ENCODE measurements at regions not wholly inside any gene's neighbourhood (a gene's known extent, or its start where the extent isn't known, plus 50 kb on each side); places are given as distances from the start of the nearest gene placed in this dataset.

GRCh38 chr6:165159460-165159859, 149.9 kb downstream of the C6orf118 start:
- no peak for TF ChIP-seq POLR2A (IDR thresholded peaks at IDR 0.05)
- TF ChIP-seq, protein P1, sequence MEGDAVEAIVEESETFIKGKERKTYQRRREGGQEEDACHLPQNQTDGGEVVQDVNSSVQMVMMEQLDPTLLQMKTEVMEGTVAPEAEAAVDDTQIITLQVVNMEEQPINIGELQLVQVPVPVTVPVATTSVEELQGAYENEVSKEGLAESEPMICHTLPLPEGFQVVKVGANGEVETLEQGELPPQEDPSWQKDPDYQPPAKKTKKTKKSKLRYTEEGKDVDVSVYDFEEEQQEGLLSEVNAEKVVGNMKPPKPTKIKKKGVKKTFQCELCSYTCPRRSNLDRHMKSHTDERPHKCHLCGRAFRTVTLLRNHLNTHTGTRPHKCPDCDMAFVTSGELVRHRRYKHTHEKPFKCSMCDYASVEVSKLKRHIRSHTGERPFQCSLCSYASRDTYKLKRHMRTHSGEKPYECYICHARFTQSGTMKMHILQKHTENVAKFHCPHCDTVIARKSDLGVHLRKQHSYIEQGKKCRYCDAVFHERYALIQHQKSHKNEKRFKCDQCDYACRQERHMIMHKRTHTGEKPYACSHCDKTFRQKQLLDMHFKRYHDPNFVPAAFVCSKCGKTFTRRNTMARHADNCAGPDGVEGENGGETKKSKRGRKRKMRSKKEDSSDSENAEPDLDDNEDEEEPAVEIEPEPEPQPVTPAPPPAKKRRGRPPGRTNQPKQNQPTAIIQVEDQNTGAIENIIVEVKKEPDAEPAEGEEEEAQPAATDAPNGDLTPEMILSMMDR (IDR thresholded peaks at IDR 0.05): no peak
- no peak for TF ChIP-seq EP300 (IDR thresholded peaks at IDR 0.05)

All from tibial nerve (tissue), 4 donors.